ENCODE measurements at regions not wholly inside any gene's neighbourhood (a gene's known extent, or its start where the extent isn't known, plus 50 kb on each side); places are given as distances from the start of the nearest gene placed in this dataset.
"Not testable (repeated sequence)": the region's sequence is repeated elsewhere in the genome, so short reads cannot be mapped to it uniquely, and the experiment has no call there.

- no peak overlapping the region for H3K4me3 ChIP-seq (ENCODE audit: low read depth, low read length)
- TF ChIP-seq CTCF (IDR thresholded peaks at IDR 0.05; ENCODE audit: control insufficient read depth, extremely low read depth, insufficient read depth) = no peak
- no peak for DNase-seq (ENCODE audit: low read depth)
These were observed 430.9 kb downstream of the BRD1 start for GRCh38 chr22:49396817-49397216.

GRCh38 chr22:49395617-49396016 is 432.1 kb downstream of the BRD1 start:
- no peak for TF ChIP-seq CTCF (IDR thresholded peaks at IDR 0.05; ENCODE audit: control insufficient read depth, extremely low read depth, insufficient read depth)
- H3K4me3 ChIP-seq (ENCODE audit: low read depth, low read length) = no peak overlapping the region
- no peak for DNase-seq (ENCODE audit: low read depth)

GRCh38 chr22:49395062-49395461 is 432.6 kb downstream of the BRD1 start:
- DNase-seq (ENCODE audit: low read depth); H3K4me3 ChIP-seq (ENCODE audit: low read depth, low read length): not testable (repeated sequence)

- no peak for DNase-seq (ENCODE audit: low read depth)
- TF ChIP-seq CTCF (IDR thresholded peaks at IDR 0.05; ENCODE audit: control insufficient read depth, extremely low read depth, insufficient read depth) = no peak
These were observed 433.4 kb downstream of the BRD1 start for GRCh38 chr22:49394116-49394785.

GRCh38 chr22:49393526-49393925 is 434.1 kb downstream of the BRD1 start:
- H3K4me3 ChIP-seq (ENCODE audit: low read depth, low read length) = no peak overlapping the region
- TF ChIP-seq CTCF (IDR thresholded peaks at IDR 0.05; ENCODE audit: control insufficient read depth, extremely low read depth, insufficient read depth) = no peak
- DNase-seq (ENCODE audit: low read depth) = no peak

More at GRCh38 chr22:49394116-49394785, 433.4 kb downstream of the BRD1 start:
- H3K4me3 ChIP-seq (ENCODE audit: low read depth, low read length) = no peak overlapping the region

- no peak for DNase-seq (ENCODE audit: low read depth)
- no peak overlapping the region for H3K4me3 ChIP-seq (ENCODE audit: low read depth, low read length)
- TF ChIP-seq CTCF (IDR thresholded peaks at IDR 0.05; ENCODE audit: control insufficient read depth, extremely low read depth, insufficient read depth) = no peak
These were observed 434.7 kb downstream of the BRD1 start for GRCh38 chr22:49392841-49393510.

GRCh38 chr22:49392247-49392646 is 435.4 kb downstream of the BRD1 start:
- no peak for TF ChIP-seq CTCF (IDR thresholded peaks at IDR 0.05; ENCODE audit: control insufficient read depth, extremely low read depth, insufficient read depth)
- no peak for DNase-seq (ENCODE audit: low read depth)
- no peak overlapping the region for H3K4me3 ChIP-seq (ENCODE audit: low read depth, low read length)
